CD4-positive, alpha-beta T cell (primary cell): ENCODE measurements at regions not wholly inside any gene's neighbourhood (a gene's known extent, or its start where the extent isn't known, plus 50 kb on each side); places are given as distances from the start of the nearest gene placed in this dataset.

Experiments used
- ATAC-seq: fragments of 200-7000 bp; cut with Tn5 transposase; one replicate; pipeline ENCODE4 v1.10.0; 2022; ENCODE audit warnings: mild to moderate bottlenecking; ENCODE audit not compliant: poor library complexity
- CTCF ChIA-PET: fragments of 350-600 bp; sonication (Branson Sonifier 250); formaldehyde crosslinking; loops from one replicate; lab custom pipeline; 2021; ENCODE audit warnings: antibody characterized with exemption, inconsistent platforms; lab: Charles Lee
- POLR2A ChIA-PET: fragments of 350-600 bp; sonication (Branson Sonifier 250); formaldehyde crosslinking; loops from one replicate; lab custom pipeline; 2021; ENCODE audit warnings: antibody characterized with exemption, inconsistent platforms; lab: Charles Lee
- DNase-seq, 14 experiments: peaks; one replicate each; pipeline ENCODE4 v3.0.0-alpha.2; 2013 to 2020; ENCODE audit warnings: mixed read lengths in 2 of 14
- H3K27ac ChIP-seq, 2 donors: one replicate each; pipeline versions ENCODE4 v1.5.1 to v1.7.0; 2013; ENCODE audit warnings: low read length in 2 of 2, low read depth in 1 of 2, mild to moderate bottlenecking in 1 of 2
- H3K27me3 ChIP-seq, 2 experiments: 1 replicate in 1 of 2; 2 replicates in 1 of 2; pipeline versions ENCODE4 v1.6.1 to v1.7.0; 2013; ENCODE audit warnings: low read length in 2 of 2, control low read depth in 1 of 2, mild to moderate bottlenecking in 1 of 2, moderate library complexity in 1 of 2; ENCODE audit not compliant: insufficient read depth in 2 of 2, control insufficient read depth in 1 of 2
- H3K36me3 ChIP-seq: one replicate; pipeline ENCODE4 v1.6.1; 2013; ENCODE audit warnings: low read length, control low read depth; ENCODE audit not compliant: insufficient read depth
- H3K4me1 ChIP-seq: one replicate; pipeline ENCODE4 v1.6.1; 2013; ENCODE audit warnings: low read length, control low read depth; ENCODE audit not compliant: insufficient read depth
- H3K4me3 ChIP-seq: one replicate; pipeline ENCODE4 v1.5.1; 2013; ENCODE audit warnings: mild to moderate bottlenecking, low read length, moderate library complexity
- H3K9me3 ChIP-seq, 2 experiments: 1 replicate in 1 of 2; 2 replicates in 1 of 2; pipeline versions ENCODE4 v1.6.1 to v1.7.0; 2013; ENCODE audit warnings: low read length in 2 of 2, mild to moderate bottlenecking in 2 of 2, control low read depth in 1 of 2, moderate library complexity in 1 of 2; ENCODE audit not compliant: control insufficient read depth in 1 of 2, insufficient read depth in 1 of 2
- H3K27ac Mint-ChIP-seq: one replicate; pipeline ENCODE4 v1.8.0; 2020; ENCODE audit warnings: mixed read lengths
- H3K27me3 Mint-ChIP-seq: one replicate; pipeline ENCODE4 v1.8.0; 2021; ENCODE audit warnings: mixed read lengths
- H3K36me3 Mint-ChIP-seq: one replicate; pipeline ENCODE4 v1.8.0; 2021; ENCODE audit warnings: low read depth, mixed read lengths
- H3K4me1 Mint-ChIP-seq: one replicate; pipeline ENCODE4 v1.8.0; 2021; ENCODE audit warnings: low read depth, mixed read lengths
- H3K4me3 Mint-ChIP-seq: one replicate; pipeline ENCODE4 v1.8.0; 2020; ENCODE audit warnings: mild to moderate bottlenecking, mixed read lengths
- H3K9me3 Mint-ChIP-seq: one replicate; pipeline ENCODE4 v1.8.0; 2020; ENCODE audit warnings: mixed read lengths
- intact Hi-C, 2 experiments: fragments of 100-400 bp; cut with DNase I in 1 of 2; cut with micrococcal nuclease in 1 of 2; formaldehyde crosslinking; loops; one replicate each; pipeline versions ENCODE4 v1.15.1 to v1.9.0; 2023 to 2025; cut with DNase I, micrococcal nuclease
- TF ChIP-seq, protein P1 (sequence below): fragments of 200-600 bp; IDR thresholded peaks from one replicate; pipeline ENCODE4 v1.8.0; 2022; ENCODE audit warnings: antibody characterized with exemption, mild to moderate bottlenecking

DNA sequence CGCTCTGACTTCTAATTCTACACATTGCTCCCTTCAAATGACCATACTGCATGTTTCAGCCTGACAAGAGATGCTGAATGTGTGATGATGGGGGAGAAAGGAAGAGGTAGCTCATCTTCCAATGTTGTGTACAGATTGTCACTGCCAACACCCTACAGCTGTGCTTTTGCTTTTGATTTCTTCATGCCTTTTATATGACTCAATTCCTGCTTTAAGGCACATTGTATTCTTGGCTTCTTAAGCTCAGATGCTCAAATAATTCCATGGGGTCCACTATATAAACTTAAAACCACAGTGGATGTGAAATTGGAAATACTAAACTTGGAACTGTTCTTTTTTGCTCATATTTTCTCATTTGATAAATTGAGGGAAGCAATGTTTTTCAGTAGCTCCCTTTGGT, 183.2 kb upstream of the WDFY3 start:
- Histone ChIP-seq H3K27me3 (no peaks in the 10 kb centered on the region), H3K4me3 (no peak overlapping the region), H3K27ac (no peak overlapping the region), H3K4me1 (no peaks in the 10 kb centered on the region), H3K36me3 (no peaks in the 10 kb centered on the region), H3K9me3 (peaks cover 0 to 3% of the 10 kb centered on the region in 2 experiments)
- ChIA-PET CTCF (no interaction called here), POLR2A (no interaction called here)
- Mint-ChIP-seq H3K27me3 (peaks cover 9% of the 10 kb centered on the region), H3K4me1 (no peaks in the 10 kb centered on the region), H3K36me3 (no peaks in the 10 kb centered on the region), H3K27ac (no peak overlapping the region), H3K4me3 (no peak overlapping the region), H3K9me3 (no peaks in the 10 kb centered on the region)
- no peak for ATAC-seq
- intact Hi-C loops: no loop called here
- no peak for DNase-seq
- TF ChIP-seq, protein P1, sequence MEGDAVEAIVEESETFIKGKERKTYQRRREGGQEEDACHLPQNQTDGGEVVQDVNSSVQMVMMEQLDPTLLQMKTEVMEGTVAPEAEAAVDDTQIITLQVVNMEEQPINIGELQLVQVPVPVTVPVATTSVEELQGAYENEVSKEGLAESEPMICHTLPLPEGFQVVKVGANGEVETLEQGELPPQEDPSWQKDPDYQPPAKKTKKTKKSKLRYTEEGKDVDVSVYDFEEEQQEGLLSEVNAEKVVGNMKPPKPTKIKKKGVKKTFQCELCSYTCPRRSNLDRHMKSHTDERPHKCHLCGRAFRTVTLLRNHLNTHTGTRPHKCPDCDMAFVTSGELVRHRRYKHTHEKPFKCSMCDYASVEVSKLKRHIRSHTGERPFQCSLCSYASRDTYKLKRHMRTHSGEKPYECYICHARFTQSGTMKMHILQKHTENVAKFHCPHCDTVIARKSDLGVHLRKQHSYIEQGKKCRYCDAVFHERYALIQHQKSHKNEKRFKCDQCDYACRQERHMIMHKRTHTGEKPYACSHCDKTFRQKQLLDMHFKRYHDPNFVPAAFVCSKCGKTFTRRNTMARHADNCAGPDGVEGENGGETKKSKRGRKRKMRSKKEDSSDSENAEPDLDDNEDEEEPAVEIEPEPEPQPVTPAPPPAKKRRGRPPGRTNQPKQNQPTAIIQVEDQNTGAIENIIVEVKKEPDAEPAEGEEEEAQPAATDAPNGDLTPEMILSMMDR: no peak

DNA sequence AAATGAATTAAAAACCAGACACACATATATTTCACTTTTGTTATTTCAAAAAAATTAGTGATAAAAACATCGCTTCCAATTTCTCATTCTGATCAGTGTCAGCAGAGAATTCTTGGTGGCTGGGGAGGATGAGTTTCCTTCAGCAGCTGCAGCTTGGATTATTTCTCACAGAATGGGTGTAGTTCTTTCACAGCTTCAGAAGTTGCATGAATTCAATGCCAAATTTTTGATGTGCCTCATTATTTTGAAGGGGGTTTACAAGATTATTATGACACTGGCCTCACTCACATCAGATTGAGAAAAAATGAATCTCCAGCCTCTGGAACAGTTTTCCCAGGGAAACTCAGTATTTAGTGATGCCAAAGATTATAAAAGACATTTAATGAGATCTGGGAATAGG, 184.9 kb upstream of the WDFY3 start:
- no peaks in the 10 kb centered on the region for H3K36me3 Mint-ChIP-seq
- no peaks in the 10 kb centered on the region for H3K9me3 Mint-ChIP-seq
- no peak overlapping the region for H3K27ac Mint-ChIP-seq
- H3K4me3 Mint-ChIP-seq: no peak overlapping the region
- DNase-seq: no peak
- no peak overlapping the region for H3K4me3 ChIP-seq
- H3K27me3 Mint-ChIP-seq: peaks cover 9% of the 10 kb centered on the region
- H3K4me1 Mint-ChIP-seq: no peaks in the 10 kb centered on the region
- ChIA-PET POLR2A (no interaction called here), CTCF (no interaction called here)
- no peak overlapping the region for H3K27ac ChIP-seq
- intact Hi-C loops: no loop called here
- no peaks in the 10 kb centered on the region for H3K27me3 ChIP-seq
- no peak for ATAC-seq
- H3K9me3 ChIP-seq: peaks cover 0 to 3% of the 10 kb centered on the region in 2 experiments
- no peaks in the 10 kb centered on the region for H3K4me1 ChIP-seq
- TF ChIP-seq, protein P1: no peak
- H3K36me3 ChIP-seq: no peaks in the 10 kb centered on the region

DNA sequence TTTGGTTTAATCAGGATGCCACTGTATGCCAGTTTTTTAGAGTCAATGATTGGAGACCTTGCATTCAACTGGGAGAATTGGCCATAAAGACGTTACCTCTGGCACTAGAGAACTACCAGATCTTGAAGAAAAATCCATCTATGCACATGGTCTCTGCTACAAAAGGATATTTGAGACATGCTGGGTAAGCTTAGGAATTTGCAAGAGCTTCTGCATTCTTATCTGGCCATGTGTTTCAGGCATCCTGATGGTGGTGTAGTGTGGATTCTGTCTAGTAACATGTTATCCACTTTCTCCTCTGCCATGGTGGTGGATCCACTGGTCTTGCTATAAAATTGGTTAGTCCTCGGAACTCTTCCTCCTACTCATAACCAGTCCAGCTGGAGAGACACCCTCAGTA, 185.3 kb upstream of the WDFY3 start:
- Histone ChIP-seq H3K9me3 (peaks cover 0 to 3% of the 10 kb centered on the region in 2 experiments), H3K36me3 (no peaks in the 10 kb centered on the region), H3K27ac (no peak overlapping the region), H3K4me1 (no peaks in the 10 kb centered on the region), H3K4me3 (no peak overlapping the region), H3K27me3 (no peaks in the 10 kb centered on the region)
- no peaks in the 10 kb centered on the region for H3K4me1 Mint-ChIP-seq
- ChIA-PET POLR2A (no interaction called here), CTCF (no interaction called here)
- ATAC-seq (no peak), DNase-seq (no peak)
- H3K27ac Mint-ChIP-seq: no peak overlapping the region
- peaks cover 9% of the 10 kb centered on the region for H3K27me3 Mint-ChIP-seq
- H3K36me3 Mint-ChIP-seq: no peaks in the 10 kb centered on the region
- no peaks in the 10 kb centered on the region for H3K9me3 Mint-ChIP-seq
- intact Hi-C loops: no loop called here
- H3K4me3 Mint-ChIP-seq: no peak overlapping the region
- TF ChIP-seq, protein P1: no peak
